DND-41 (cell line): ENCODE measurements at regions not wholly inside any gene's neighbourhood (a gene's known extent, or its start where the extent isn't known, plus 50 kb on each side); places are given as distances from the start of the nearest gene placed in this dataset.

Experiments used
- ATAC-seq: fragments of 200-7000 bp; cut with Tn5 transposase; 3 replicates; pipeline ENCODE4 v1.9.1; 2021; ENCODE audit warnings: low read depth; ENCODE audit not compliant: insufficient read depth
- DNase-seq: peaks from one replicate; pipeline ENCODE4 v3.0.0-alpha.2; 2020
- H2AFZ ChIP-seq: 2 replicates; pipeline ENCODE4 v1.6.0; 2012; ENCODE audit warnings: low read depth, low read length
- H3K27ac ChIP-seq: 2 replicates; pipeline ENCODE4 v1.5.1; 2012; ENCODE audit warnings: low read length, inconsistent platforms
- H3K27me3 ChIP-seq: fragments of 200-600 bp; sonication (generic); 2 replicates; pipeline ENCODE4 v1.6.0; 2012; ENCODE audit warnings: low read length, mild to moderate bottlenecking, inconsistent platforms; ENCODE audit not compliant: insufficient read depth, poor library complexity
- H3K36me3 ChIP-seq: 2 replicates; pipeline ENCODE4 v1.5.1; 2012; ENCODE audit warnings: low read length, inconsistent platforms; ENCODE audit not compliant: insufficient read depth
- H3K4me1 ChIP-seq: 2 replicates; pipeline ENCODE4 v1.5.1; 2012; ENCODE audit warnings: mild to moderate bottlenecking, low read length; ENCODE audit not compliant: insufficient read depth
- H3K4me2 ChIP-seq: 2 replicates; pipeline ENCODE4 v1.6.0; 2012; ENCODE audit warnings: mild to moderate bottlenecking, moderate library complexity, low read length, inconsistent platforms; ENCODE audit not compliant: insufficient read depth
- H3K4me3 ChIP-seq, 2 experiments: fragments of 200-600 bp in 1 of 2; shearing (Covaris generic) in 1 of 2; 2 replicates each; pipeline ENCODE4 v1.5.1; 2012 to 2016; ENCODE audit warnings: inconsistent platforms in 2 of 2, low read length in 2 of 2, mild to moderate bottlenecking in 2 of 2, low read depth in 1 of 2, moderate library complexity in 1 of 2
- H3K79me2 ChIP-seq: 2 replicates; pipeline ENCODE4 v1.6.0; 2012; ENCODE audit warnings: low read length, inconsistent platforms; ENCODE audit not compliant: insufficient read depth
- H3K9ac ChIP-seq: 2 replicates; pipeline ENCODE4 v1.6.0; 2012; ENCODE audit warnings: low read depth, mild to moderate bottlenecking, inconsistent platforms, low read length, moderate library complexity
- H3K9me3 ChIP-seq: 2 replicates; pipeline ENCODE4 v1.5.1; 2012; ENCODE audit warnings: low read length, moderate library complexity, mild to moderate bottlenecking, inconsistent platforms; ENCODE audit not compliant: insufficient read depth, severe bottlenecking
- H4K20me1 ChIP-seq: 2 replicates; pipeline ENCODE4 v1.6.0; 2012; ENCODE audit warnings: low read length; ENCODE audit not compliant: insufficient read depth
- CTCF ChIP-seq: IDR thresholded peaks from 2 replicates; pipeline ENCODE4 v1.5.1; 2012; ENCODE audit warnings: borderline replicate concordance, low read length, moderate library complexity, mild to moderate bottlenecking; ENCODE audit not compliant: poor library complexity, severe bottlenecking; ENCODE audit errors: extremely low read depth
- EZH2 ChIP-seq: IDR thresholded peaks from 3 replicates; pipeline ENCODE4 v1.6.1; 2012; ENCODE audit warnings: borderline replicate concordance, low read depth, mild to moderate bottlenecking, moderate library complexity, low read length, inconsistent platforms; ENCODE audit not compliant: severe bottlenecking

DNA sequence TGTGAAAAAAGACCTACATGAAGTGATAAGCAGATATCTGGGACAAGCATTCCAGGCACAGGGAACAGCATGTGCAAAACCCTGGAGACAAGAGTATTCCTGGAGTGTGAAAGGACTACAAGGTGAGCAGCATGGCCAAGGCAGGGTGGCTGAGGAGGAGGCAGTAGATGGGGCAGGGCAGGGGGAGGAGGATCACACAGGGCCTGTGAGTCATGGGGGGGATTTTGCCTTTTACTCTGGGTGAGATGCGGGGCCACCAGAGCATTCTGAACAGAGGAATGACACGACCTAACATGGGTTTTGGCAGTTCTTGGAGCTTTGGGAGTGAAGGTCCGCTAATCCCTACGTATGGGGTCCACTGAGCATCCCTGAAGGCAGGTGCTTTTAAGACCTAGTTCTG is 69.8 kb upstream of the CCN6 start:
- TF ChIP-seq CTCF = no peak
- no peak for TF ChIP-seq EZH2
- no peak overlapping the region for H2AFZ ChIP-seq
- H3K27ac ChIP-seq = no peak overlapping the region
- no peak overlapping the region for H3K9ac ChIP-seq
- no peaks in the 10 kb centered on the region for H3K27me3 ChIP-seq
- no peak overlapping the region for H3K4me2 ChIP-seq
- H3K4me3 ChIP-seq = no peak overlapping the region
- no peaks in the 10 kb centered on the region for H3K79me2 ChIP-seq
- no peaks in the 10 kb centered on the region for H3K36me3 ChIP-seq
- no peaks in the 10 kb centered on the region for H4K20me1 ChIP-seq
- DNase-seq (no peak), ATAC-seq (no peak)
- peaks cover 9% of the 10 kb centered on the region; the same call in 1 of the 2 replicates for H3K4me1 ChIP-seq
- H3K9me3 ChIP-seq = no peaks in the 10 kb centered on the region

DNA sequence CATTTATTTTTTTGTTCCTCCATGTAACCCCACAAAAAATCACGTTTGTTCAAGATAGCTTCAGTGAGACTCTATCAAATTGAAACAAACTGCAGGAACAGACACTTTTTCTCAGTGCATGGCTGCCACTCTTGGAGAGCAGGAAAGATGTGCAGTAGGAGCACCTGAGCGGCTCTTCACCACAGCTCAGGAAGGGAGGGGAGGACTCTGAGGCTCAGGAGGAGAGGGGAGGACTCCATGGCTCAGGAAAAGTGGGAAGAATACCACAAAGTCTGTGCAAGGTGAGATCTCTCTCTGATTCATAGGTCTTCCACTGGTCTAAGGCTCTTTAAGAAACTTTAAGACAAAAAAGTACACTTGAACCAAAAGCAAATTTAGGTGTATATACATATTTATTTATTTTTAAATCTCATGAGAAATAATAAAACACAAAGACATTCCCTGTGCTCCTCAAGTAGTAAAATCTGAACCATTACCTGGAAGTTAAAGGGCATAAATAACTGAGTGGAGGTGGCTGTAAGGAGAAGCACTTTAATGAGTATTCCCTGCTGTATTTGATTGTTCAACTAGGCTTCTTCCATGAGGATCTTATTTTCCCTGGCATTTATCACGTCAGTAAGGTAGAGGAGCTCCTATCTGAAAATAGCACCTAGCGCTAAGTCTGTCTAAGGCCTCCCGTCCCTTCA is 69.2 kb upstream of the CCN6 start:
- DNase-seq (no peak), ATAC-seq (no peak)
- Histone ChIP-seq H3K79me2 (no peaks in the 10 kb centered on the region), H3K36me3 (no peaks in the 10 kb centered on the region), H2AFZ (no peak overlapping the region), H3K4me1 (peaks cover 13% of the 10 kb centered on the region), H3K4me3 (no peak overlapping the region), H4K20me1 (no peaks in the 10 kb centered on the region), H3K27ac (no peak overlapping the region), H3K9me3 (no peaks in the 10 kb centered on the region), H3K27me3 (no peaks in the 10 kb centered on the region), H3K9ac (no peak overlapping the region), H3K4me2 (no peak overlapping the region)
- TF ChIP-seq CTCF (no peak), EZH2 (no peak)

DNA sequence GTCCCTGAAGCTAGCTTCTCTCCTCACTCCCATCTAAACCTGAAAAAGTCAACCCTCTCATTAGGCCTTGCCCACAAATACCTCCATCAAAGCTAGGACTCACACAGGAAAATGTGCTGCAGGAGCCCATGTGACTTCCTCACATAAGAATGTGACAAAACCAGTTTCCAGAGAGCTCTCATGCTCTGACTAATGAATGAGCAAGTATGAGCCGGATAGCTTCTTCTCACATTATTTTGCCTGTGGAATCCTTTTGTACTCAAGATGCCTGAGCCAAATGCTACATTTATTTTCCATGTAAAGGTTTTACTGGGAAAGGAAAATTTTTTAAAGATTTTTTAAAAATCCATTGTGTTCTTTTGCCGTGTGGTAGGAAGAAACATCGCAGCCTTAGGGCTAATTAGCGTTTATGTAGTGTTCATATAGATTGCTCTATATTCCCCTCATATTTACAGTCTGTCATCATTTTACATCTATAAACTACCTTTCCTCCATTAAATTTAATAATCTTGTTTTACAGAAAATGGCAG is 68.6 kb upstream of the CCN6 start:
- H2AFZ ChIP-seq = no peak overlapping the region
- H3K4me2 ChIP-seq = no peak overlapping the region
- no peak overlapping the region for H3K4me3 ChIP-seq
- H3K9ac ChIP-seq = no peak overlapping the region
- no peaks in the 10 kb centered on the region for H3K36me3 ChIP-seq
- no peak overlapping the region for H3K27ac ChIP-seq
- H3K9me3 ChIP-seq = no peaks in the 10 kb centered on the region
- DNase-seq = peak; percentile 21
- peak; percentile 76 for ATAC-seq
- peaks cover 17% of the 10 kb centered on the region for H3K4me1 ChIP-seq
- H3K27me3 ChIP-seq = no peaks in the 10 kb centered on the region
- no peaks in the 10 kb centered on the region for H3K79me2 ChIP-seq
- TF ChIP-seq EZH2 (no peak), CTCF (no peak)
- H4K20me1 ChIP-seq = no peaks in the 10 kb centered on the region
